ENCODE measurements at regions not wholly inside any gene's neighbourhood (a gene's known extent, or its start where the extent isn't known, plus 50 kb on each side); places are given as distances from the start of the nearest gene placed in this dataset.

- ATAC-seq = no peak
These were observed 96.3 kb upstream of the NOCT start for GRCh38 chr4:138919094-138919936.

- ATAC-seq = no peak
These were observed 97.3 kb upstream of the NOCT start for GRCh38 chr4:138918169-138918869.

DNA sequence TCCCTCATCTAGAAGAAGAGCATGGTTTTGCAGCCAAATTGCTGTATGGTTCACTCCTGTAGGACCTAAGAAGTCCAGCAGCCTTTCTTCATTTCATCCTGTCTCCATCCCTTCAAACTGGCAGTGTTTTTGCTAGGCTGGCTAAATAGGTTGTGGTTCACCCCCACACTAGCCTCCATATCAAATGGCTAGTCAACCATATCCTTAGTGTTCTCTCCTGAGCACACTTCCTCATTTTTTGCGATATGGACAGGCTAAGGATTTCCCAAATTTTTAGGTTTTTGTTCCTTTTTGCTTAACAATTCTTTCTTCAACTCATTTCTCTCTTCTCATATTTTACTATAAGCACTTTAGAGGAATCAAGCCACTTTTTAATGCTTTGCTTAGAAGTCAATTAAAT lies 98.8 kb upstream of the NOCT start:
- no peak for ATAC-seq

- ATAC-seq = no peak
These were observed 99.8 kb upstream of the NOCT start for GRCh38 chr4:138915756-138916155.

GRCh38 chr4:138912704-138913340 lies 102.8 kb upstream of the NOCT start:
- no peak for ATAC-seq

- ATAC-seq = no peak
These were observed 103.5 kb upstream of the NOCT start for GRCh38 chr4:138911909-138912703.

GRCh38 chr4:138910914-138911336 lies 104.7 kb upstream of the NOCT start:
- no peak for ATAC-seq

GRCh38 chr4:138910195-138910913 lies 105.2 kb upstream of the NOCT start:
- no peak for ATAC-seq

- ATAC-seq = no peak
These were observed 106.0 kb upstream of the NOCT start for GRCh38 chr4:138909587-138909986.

DNA sequence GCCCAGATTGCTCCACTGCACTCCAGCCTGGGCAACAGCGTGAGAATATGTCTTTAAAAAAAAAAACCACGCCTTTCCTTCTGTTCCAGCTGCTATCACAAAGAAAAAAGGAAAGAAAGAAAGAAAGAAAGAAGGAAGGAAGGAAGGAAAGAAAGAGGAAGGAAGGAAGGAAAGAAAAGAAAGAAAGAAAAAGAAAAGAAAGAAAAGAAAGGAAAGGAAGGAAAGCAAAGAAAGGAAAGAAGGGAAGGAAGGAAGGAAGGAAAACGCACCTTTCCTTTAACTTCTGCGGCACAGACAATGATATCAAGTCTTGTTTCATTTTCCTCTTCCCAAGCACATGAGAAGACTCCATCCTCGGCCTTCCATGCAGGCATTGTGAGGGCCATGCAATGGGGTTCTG lies 107.4 kb upstream of the NOCT start:
- ATAC-seq = no peak

- ATAC-seq = no peak
These were observed 108.4 kb upstream of the NOCT start for GRCh38 chr4:138907174-138907573.

GRCh38 chr4:138904793-138905192 lies 110.8 kb upstream of the NOCT start:
- no peak for ATAC-seq

DNA sequence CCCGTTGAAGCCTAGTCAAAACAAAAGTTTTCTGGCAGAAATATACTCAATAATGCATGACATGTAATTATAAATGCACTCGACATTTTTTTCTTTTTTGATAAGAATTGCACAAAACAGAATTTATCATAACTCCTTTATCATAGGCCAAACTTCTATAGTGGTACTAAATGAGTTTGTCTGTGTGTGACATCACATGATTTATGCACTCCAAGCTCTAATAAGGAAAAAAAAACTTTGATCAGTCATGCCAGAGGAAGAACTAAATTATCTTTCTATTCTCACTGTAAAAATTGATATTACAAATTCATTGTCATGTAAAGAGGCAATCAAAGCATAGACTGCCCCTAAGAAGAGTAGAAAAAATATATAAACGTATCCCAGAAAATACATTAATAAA lies 112.4 kb upstream of the NOCT start:
- ATAC-seq = no peak

GRCh38 chr4:138902705-138903104 lies 112.9 kb upstream of the NOCT start:
- no peak for ATAC-seq

DNA sequence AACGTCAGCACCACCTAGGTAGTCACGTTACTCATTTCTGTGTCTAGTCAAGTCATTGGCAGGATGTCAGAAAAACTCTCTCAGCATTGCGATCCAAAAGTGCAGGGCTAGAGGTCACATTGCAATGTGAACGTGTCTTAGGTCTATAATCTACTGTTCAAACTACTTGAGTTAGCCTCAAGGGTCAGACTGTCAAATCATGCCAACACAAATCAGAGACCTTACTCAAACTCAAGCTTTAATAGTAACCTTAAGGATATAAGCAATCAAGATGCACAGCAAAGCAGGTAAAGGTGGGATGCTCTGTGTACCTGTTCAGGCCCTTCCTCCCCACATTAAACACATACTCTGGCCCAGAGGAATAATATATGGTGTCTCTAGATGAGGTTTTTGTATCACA lies 114.4 kb upstream of the NOCT start:
- ATAC-seq = no peak

- no peak for ATAC-seq
These were observed 115.6 kb upstream of the NOCT start for GRCh38 chr4:138899999-138900398.

- no peak for ATAC-seq
These were observed 117.3 kb upstream of the NOCT start for GRCh38 chr4:138898282-138898681.

GRCh38 chr4:138897811-138898226 lies 117.8 kb upstream of the NOCT start:
- no peak for ATAC-seq

DNA sequence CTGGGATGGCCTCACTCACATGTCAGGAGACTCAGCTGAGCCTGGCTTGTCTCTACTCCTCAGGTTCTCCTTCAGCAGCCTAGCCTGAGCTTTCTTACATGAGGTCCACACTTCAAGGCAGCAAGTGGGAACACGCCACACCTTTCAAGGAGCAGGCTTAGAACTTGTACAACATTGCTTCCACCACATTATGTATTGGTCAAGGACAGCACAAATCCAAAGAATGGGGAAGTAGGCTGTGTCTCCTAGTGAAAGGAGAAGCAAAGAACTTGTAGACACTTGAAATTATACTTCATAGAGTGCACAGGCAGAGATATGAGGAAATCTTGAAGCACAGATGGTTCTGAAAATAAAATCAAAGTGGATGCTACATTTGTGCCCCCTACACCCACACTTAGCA lies 120.9 kb upstream of the NOCT start:
- ATAC-seq = no peak

GRCh38 chr4:138894011-138894410 lies 121.6 kb upstream of the NOCT start:
- ATAC-seq = no peak

- ATAC-seq = no peak
These were observed 122.8 kb upstream of the NOCT start for GRCh38 chr4:138892483-138893407.

Measured in activated CD4-positive, CD25-positive, alpha-beta regulatory T cell treated with anti-CD3 and anti-CD28 coated beads, Interleukin-2, amount 50 U/mL, for 24 hours (primary cell).